CD4-positive, alpha-beta T cell (primary cell): ENCODE measurements at regions not wholly inside any gene's neighbourhood (a gene's known extent, or its start where the extent isn't known, plus 50 kb on each side); places are given as distances from the start of the nearest gene placed in this dataset.

Experiments used
- ATAC-seq: fragments of 200-7000 bp; cut with Tn5 transposase; one replicate; pipeline ENCODE4 v1.10.0; 2022; ENCODE audit warnings: mild to moderate bottlenecking; ENCODE audit not compliant: poor library complexity
- CTCF ChIA-PET: fragments of 350-600 bp; sonication (Branson Sonifier 250); formaldehyde crosslinking; loops from one replicate; lab custom pipeline; 2021; ENCODE audit warnings: antibody characterized with exemption, inconsistent platforms; lab: Charles Lee
- POLR2A ChIA-PET: fragments of 350-600 bp; sonication (Branson Sonifier 250); formaldehyde crosslinking; loops from one replicate; lab custom pipeline; 2021; ENCODE audit warnings: antibody characterized with exemption, inconsistent platforms; lab: Charles Lee
- DNase-seq, 14 experiments: peaks; one replicate each; pipeline ENCODE4 v3.0.0-alpha.2; 2013 to 2020; ENCODE audit warnings: mixed read lengths in 2 of 14
- H3K27ac ChIP-seq, 2 donors: one replicate each; pipeline versions ENCODE4 v1.5.1 to v1.7.0; 2013; ENCODE audit warnings: low read length in 2 of 2, low read depth in 1 of 2, mild to moderate bottlenecking in 1 of 2
- H3K27me3 ChIP-seq, 2 experiments: 1 replicate in 1 of 2; 2 replicates in 1 of 2; pipeline versions ENCODE4 v1.6.1 to v1.7.0; 2013; ENCODE audit warnings: low read length in 2 of 2, control low read depth in 1 of 2, mild to moderate bottlenecking in 1 of 2, moderate library complexity in 1 of 2; ENCODE audit not compliant: insufficient read depth in 2 of 2, control insufficient read depth in 1 of 2
- H3K36me3 ChIP-seq: one replicate; pipeline ENCODE4 v1.6.1; 2013; ENCODE audit warnings: low read length, control low read depth; ENCODE audit not compliant: insufficient read depth
- H3K4me1 ChIP-seq: one replicate; pipeline ENCODE4 v1.6.1; 2013; ENCODE audit warnings: low read length, control low read depth; ENCODE audit not compliant: insufficient read depth
- H3K4me3 ChIP-seq: one replicate; pipeline ENCODE4 v1.5.1; 2013; ENCODE audit warnings: mild to moderate bottlenecking, low read length, moderate library complexity
- H3K9me3 ChIP-seq, 2 experiments: 1 replicate in 1 of 2; 2 replicates in 1 of 2; pipeline versions ENCODE4 v1.6.1 to v1.7.0; 2013; ENCODE audit warnings: low read length in 2 of 2, mild to moderate bottlenecking in 2 of 2, control low read depth in 1 of 2, moderate library complexity in 1 of 2; ENCODE audit not compliant: control insufficient read depth in 1 of 2, insufficient read depth in 1 of 2
- H3K27ac Mint-ChIP-seq: one replicate; pipeline ENCODE4 v1.8.0; 2020; ENCODE audit warnings: mixed read lengths
- H3K27me3 Mint-ChIP-seq: one replicate; pipeline ENCODE4 v1.8.0; 2021; ENCODE audit warnings: mixed read lengths
- H3K36me3 Mint-ChIP-seq: one replicate; pipeline ENCODE4 v1.8.0; 2021; ENCODE audit warnings: low read depth, mixed read lengths
- H3K4me1 Mint-ChIP-seq: one replicate; pipeline ENCODE4 v1.8.0; 2021; ENCODE audit warnings: low read depth, mixed read lengths
- H3K4me3 Mint-ChIP-seq: one replicate; pipeline ENCODE4 v1.8.0; 2020; ENCODE audit warnings: mild to moderate bottlenecking, mixed read lengths
- H3K9me3 Mint-ChIP-seq: one replicate; pipeline ENCODE4 v1.8.0; 2020; ENCODE audit warnings: mixed read lengths
- CTCF ChIP-seq: fragments of 200-600 bp; IDR thresholded peaks from one replicate; pipeline ENCODE4 v1.8.0; 2022; ENCODE audit warnings: antibody characterized with exemption, mild to moderate bottlenecking
- intact Hi-C, 2 experiments: fragments of 100-400 bp; cut with DNase I in 1 of 2; cut with micrococcal nuclease in 1 of 2; formaldehyde crosslinking; loops; one replicate each; pipeline versions ENCODE4 v1.15.1 to v1.9.0; 2023 to 2025; cut with DNase I, micrococcal nuclease

GRCh38 chr10:65314253-65314652 lies 1611.6 kb upstream of the LRRTM3 start:
- H3K9me3 Mint-ChIP-seq = peaks cover 4% of the 10 kb centered on the region
- intact Hi-C loops = no loop called here
- no peaks in the 10 kb centered on the region for H3K4me1 ChIP-seq

GRCh38 chr10:65319493-65319892 lies 1606.3 kb upstream of the LRRTM3 start:
- Histone ChIP-seq H3K36me3 (no peaks in the 10 kb centered on the region), H3K4me3 (no peak overlapping the region), H3K27me3 (no peaks in the 10 kb centered on the region), H3K4me1 (no peaks in the 10 kb centered on the region), H3K27ac (no peak overlapping the region), H3K9me3 (no peaks in the 10 kb centered on the region)
- ChIA-PET CTCF (no interaction called here), POLR2A (no interaction called here)
- no peaks in the 10 kb centered on the region for H3K4me1 Mint-ChIP-seq
- no peaks in the 10 kb centered on the region for H3K36me3 Mint-ChIP-seq
- no peaks in the 10 kb centered on the region for H3K27me3 Mint-ChIP-seq
- no peak for DNase-seq
- H3K9me3 Mint-ChIP-seq = no peaks in the 10 kb centered on the region
- no peak overlapping the region for H3K27ac Mint-ChIP-seq
- no peak for ATAC-seq
- H3K4me3 Mint-ChIP-seq = no peak overlapping the region
- no peak for TF ChIP-seq CTCF
- intact Hi-C loops = no loop called here

More at GRCh38 chr10:65314253-65314652, 1611.6 kb upstream of the LRRTM3 start:
- H3K9me3 ChIP-seq = no peaks in the 10 kb centered on the region
- ATAC-seq (no peak), DNase-seq (no peak)
- H3K27me3 Mint-ChIP-seq = no peaks in the 10 kb centered on the region
- H3K36me3 ChIP-seq = no peaks in the 10 kb centered on the region
- no peaks in the 10 kb centered on the region for H3K27me3 ChIP-seq
- ChIA-PET CTCF (no interaction called here), POLR2A (no interaction called here)
- no peak overlapping the region for H3K4me3 ChIP-seq
- H3K4me3 Mint-ChIP-seq = no peak overlapping the region
- H3K27ac Mint-ChIP-seq = no peak overlapping the region
- H3K4me1 Mint-ChIP-seq = no peaks in the 10 kb centered on the region
- H3K36me3 Mint-ChIP-seq = no peaks in the 10 kb centered on the region
- TF ChIP-seq CTCF = no peak
- no peak overlapping the region for H3K27ac ChIP-seq

- H3K27ac Mint-ChIP-seq = no peak overlapping the region
- no peak for TF ChIP-seq CTCF
- Histone ChIP-seq H3K4me3 (no peak overlapping the region), H3K27ac (no peak overlapping the region), H3K4me1 (no peaks in the 10 kb centered on the region), H3K27me3 (no peaks in the 10 kb centered on the region), H3K36me3 (no peaks in the 10 kb centered on the region), H3K9me3 (no peaks in the 10 kb centered on the region)
- DNase-seq (no peak), ATAC-seq (no peak)
- H3K4me3 Mint-ChIP-seq = no peak overlapping the region
- H3K4me1 Mint-ChIP-seq = no peaks in the 10 kb centered on the region
- intact Hi-C loops = no loop called here
- no peaks in the 10 kb centered on the region for H3K36me3 Mint-ChIP-seq
- H3K9me3 Mint-ChIP-seq = no peaks in the 10 kb centered on the region
- ChIA-PET POLR2A (no interaction called here), CTCF (no interaction called here)
- H3K27me3 Mint-ChIP-seq = no peaks in the 10 kb centered on the region
Measured at GRCh38 chr10:65320236-65321026, 1605.4 kb upstream of the LRRTM3 start.
